ENCODE measurements at regions not wholly inside any gene's neighbourhood (a gene's known extent, or its start where the extent isn't known, plus 50 kb on each side); places are given as distances from the start of the nearest gene placed in this dataset.
"Not testable (repeated sequence)": the region's sequence is repeated elsewhere in the genome, so short reads cannot be mapped to it uniquely, and the experiment has no call there.

DNA sequence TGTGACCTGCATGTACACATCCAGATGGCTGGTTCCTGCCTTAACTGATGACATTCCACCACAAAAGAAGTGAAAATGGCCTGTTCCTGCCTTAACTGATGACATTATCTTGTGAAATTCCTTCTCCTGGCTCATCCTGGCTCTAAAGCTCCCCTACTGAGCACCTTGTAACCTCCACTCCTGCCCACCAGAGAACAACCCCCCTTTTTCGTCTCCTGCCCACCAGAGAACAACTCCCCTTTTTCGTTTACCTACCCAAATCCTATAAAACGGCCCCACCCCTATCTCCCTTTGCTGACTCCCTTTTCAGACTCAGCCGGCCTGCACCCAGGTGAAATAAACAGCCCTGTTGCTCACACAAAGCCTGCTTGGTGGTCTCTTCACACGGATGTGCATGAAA lies 212.2 kb downstream of the KITLG start:
- DNase-seq (ENCODE audit: low read depth) = not testable (repeated sequence)

DNA sequence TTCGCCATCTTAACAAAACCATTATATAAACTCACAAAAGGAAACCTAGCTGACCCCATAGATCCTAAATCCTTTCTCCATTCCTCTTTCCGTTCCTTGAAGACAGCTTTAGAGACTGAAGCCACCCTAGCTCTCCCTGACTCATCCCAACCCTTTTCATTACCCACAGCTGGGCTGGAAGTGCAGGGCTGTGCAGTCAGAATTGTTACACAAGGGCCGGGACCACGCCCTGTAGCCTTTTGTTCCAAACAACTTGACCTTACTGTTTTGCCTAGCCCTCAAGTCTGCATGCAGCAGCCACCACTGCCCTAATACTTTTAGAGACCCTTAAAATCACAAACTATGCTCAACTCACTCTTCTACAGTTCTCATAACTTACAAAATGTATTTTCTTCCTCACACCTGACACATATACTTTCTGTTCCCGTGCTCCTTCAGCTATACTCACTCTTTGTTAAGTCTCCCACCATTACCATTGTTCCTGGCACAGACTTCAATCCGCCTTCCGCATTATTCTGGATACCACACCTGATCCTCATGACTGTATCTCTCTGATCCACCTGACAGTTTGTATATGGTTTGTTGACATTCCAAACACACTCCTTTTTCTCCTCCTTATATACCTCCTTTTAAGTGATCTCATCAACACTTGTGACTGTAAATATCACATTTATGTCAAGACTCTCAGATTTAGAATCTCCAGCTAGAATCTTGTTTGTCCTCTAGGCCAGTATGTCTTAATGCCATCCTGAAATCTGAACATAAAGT lies 208.7 kb downstream of the KITLG start:
- no peak for DNase-seq (ENCODE audit: low read depth)

DNA sequence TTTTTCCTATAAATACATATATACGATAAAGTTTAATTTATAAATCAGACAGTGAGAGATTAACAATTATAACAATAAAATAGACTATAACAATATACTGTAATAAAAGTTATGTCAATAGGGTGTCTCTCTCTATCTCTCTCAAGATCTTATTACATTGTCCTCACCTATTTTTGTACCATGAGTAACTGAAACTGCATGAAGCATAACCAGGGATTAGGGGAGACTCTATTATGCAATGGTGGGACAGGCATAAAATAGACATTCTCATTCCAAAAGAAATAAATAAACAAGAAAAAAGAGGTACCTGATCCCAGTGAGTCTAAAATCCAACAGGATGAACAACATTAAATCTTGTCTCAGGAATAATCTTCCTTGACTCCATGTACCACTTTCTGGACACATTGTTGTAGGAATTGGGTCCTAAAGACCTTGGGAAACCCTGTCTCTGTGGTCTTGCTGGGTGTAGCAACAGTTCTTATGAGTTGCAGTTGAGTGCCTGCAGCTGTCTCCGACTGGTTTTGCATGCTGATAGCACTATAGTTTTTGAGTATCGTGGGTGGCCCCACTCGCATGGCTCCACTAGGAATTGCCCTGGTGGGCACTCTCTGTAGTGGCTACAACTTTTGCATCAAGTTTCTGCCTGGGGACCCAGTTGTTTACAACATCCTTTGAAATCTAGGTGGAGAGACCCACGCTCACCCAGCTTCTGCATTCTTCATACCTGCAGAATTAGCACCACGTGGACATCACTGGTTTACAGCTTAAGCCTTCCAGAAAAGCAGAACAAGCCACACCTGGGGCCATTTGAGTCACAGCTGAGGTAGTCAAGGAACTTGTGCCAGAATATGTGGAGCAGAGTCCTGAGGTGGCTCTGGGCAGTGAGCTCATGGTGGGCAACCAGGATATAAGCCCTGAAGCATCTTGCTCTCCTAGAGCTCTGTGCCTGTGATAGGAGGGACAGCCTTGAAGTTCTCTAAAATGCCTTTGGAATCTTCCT lies 204.7 kb downstream of the KITLG start:
- DNase-seq (ENCODE audit: low read depth) = no peak

DNA sequence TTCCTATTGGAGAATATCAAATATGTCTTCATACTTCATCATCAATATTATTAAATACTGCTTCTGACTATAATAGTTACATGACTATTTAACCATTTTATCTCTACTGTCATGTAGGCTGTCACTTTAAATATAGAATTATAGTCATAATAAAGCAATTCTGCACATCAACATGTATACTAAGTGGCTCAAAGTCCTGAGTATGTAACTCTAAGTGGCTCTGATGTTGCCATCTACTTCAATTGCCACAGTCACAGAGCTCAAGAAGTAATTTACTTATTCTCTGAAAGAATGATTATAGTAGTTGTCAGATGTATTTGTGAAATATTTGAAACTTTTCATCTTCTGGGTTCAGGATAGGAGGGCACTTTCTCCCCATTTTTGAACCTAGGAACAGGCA lies 202.3 kb downstream of the KITLG start:
- DNase-seq (ENCODE audit: low read depth) = no peak

DNA sequence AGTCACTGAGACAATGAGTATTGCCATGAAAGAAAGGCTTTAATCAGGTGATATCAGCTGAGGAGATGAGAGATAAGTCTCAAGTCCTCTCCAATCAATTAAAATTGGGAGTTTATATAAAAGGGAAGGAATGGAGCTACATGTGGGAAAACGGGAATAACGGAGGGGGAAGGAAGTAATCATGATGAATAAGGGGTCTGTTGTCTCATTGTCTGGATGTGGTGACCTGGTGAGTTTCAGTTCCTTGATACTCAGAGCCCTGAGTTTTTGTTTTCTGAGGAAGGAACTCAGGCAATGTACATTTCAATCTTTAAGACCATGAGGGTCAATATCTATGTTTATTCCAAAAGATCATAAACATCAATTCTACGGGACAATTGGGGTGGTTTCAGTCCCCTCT lies 198.8 kb downstream of the KITLG start:
- DNase-seq (ENCODE audit: low read depth) = no peak

DNA sequence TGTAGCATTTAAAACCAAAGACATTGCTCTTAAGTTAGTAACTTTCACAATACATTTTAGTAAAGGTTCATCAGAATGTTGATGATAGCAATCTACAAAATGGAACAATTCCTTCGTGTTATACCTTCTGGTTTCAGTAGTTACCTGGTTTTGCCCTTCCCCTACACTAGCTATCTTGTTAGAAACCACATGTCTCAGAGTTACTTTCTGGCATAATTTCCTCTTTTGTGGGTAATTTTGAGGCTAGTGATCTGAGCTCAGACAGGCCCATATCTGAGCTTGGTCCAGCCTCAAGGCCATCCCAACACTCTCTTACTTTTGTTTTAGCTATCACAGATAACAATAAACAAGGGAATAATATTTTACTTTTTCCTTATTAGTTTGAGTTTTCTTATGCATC lies 196.9 kb downstream of the KITLG start:
- DNase-seq (ENCODE audit: low read depth) = no peak

DNA sequence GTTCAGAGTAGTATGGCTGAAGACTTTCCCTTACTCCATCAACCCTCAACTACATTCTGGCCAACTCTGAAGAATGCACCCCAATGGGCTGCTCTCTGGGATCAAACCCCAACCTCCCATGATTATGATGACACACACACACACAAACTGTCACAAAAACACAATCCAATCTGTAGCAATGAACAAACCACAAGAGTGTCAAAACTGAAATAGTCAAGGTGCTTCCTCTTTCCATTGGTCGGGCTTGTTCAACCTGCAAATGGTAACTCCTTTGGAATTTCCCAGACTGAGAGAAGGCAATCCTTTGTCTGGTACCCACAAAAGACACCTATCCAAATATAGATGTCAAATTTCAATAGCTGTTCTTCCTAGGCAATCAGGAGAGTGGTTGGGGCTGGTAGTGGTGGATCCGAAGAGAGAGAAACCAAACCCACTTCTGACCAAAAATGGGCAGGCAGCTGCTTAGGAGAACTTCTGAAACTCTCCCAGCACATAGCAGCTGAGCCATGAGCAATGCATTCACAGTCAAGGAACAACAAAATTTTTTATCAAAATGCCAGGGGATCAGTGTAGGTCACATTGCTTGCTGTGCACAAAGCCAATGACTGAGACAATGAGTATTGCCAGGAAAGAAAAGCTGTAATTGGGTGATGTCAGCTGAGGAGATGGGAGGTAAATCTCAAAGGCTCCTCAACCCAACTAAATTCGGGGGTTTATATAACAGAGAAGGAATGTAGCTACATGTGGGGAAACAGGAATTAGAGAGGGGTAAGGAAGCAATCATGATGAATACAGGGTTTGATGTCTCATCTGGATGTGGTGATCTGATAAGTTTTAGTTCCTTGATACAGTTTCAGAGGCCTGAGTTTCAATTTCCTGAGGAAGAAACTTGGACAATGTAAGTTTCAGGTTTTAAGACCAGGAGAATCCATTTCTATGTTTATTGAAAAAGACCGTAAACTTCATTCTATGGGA lies 191.4 kb downstream of the KITLG start:
- no peak for DNase-seq (ENCODE audit: low read depth)

DNA sequence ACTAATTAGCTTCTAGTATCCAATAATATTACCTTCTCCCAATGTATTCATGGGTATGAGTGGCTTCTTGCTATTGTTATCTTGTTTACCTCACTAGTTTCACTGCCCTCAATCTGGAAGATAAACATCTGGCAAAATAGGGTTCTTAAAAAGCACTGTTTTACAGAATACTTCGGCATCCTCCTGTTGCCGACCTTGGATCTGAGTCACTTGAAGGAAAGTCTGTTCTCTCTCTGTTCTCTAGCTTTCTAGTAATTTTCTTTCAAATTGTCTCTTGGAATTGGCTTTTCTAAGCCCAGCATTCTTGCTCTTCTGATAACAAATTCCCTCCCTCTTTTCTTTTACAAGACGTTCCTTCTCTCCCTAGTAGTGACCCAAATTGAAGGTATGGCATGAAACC lies 189.5 kb downstream of the KITLG start:
- DNase-seq (ENCODE audit: low read depth) = no peak

DNA sequence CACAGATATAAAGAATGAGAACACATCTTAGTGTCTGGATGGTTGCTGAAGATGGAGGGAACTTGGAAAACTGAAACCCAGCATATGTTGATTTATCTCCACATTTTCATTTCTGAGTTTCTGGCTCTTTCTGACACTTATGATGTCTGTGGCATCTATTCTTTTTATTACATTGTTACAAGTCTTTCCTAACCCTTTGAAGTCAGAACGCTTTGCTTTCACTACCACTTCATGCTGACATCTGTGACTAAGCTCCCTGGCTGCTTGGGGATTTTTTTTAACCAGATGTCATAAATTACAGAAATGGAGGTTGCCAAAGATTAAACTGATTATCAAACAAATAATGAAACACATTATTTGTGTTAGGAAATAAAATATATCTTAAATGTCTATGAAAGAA lies 188.7 kb downstream of the KITLG start:
- peak; percentile 76 for DNase-seq (ENCODE audit: low read depth)

DNA sequence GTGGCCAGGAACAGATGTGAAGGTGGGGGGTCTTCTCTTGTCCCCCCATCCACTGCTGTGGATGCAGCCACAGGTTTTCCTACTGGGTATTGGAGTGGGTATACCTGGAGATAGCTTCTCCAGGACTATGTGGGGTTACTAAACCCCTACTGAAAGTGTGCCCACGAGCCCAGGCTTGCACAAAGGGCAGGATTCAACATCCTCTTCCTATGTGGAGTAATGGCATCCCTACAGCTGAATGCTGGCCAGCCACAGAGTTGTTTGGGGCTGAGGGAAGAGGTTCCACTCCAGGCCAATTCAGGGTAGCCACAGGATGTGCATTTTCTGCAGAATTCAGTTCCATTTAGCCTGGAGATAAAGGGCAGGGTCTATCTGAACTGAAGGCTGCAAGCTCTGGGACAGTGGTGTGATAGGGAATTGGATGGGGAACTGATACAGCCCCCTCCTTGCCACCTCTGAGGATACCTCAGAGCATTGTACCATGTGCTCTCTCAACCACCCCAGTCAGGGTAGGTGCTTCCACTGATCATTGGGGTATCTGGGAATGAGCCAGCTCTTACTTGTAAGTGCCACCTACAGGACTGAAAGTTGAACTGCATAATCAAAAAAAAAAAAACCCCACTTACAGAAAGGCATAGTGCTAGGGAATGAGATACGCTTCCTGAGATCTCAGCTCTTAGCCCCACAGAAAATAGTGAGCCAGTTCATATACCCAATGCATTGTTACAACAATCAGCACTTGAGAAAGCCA lies 187.1 kb downstream of the KITLG start:
- DNase-seq (ENCODE audit: low read depth) = no peak

DNA sequence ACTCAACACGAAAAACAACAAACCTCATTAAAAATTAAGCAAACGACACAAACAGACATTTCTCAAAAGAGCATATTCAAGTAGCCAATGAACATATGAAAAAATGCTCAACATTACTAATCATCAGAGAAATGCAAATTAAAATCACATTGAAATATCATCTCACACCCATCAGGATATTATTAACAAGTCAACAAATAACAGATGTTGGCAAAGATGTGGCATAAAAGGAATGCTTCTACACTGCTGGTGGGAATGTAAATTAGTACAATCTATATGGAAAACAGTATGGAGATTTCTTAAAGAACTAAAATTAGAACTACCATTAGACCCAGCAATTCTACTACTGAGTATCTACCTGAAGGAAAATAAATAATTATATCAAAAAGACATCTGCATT lies 182.2 kb downstream of the KITLG start:
- no peak for DNase-seq (ENCODE audit: low read depth)

DNA sequence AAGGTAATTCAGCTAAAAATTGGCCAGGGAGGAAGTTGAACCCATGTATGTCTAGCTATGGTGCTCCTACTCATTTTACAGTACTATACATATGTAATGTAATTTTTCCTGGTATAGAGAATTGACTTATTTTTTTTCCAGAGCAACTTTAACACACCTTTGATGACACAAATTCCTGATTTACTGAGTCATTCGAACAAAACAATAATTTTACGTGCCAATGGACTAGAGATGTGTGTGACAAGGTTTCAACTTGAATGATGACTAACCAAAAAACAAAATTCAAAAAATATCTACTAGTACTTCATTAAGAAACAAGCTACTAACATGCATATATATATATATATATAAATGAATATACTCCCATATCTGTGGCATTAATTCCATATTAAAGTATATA lies 180.5 kb downstream of the KITLG start:
- no peak for DNase-seq (ENCODE audit: low read depth)

DNA sequence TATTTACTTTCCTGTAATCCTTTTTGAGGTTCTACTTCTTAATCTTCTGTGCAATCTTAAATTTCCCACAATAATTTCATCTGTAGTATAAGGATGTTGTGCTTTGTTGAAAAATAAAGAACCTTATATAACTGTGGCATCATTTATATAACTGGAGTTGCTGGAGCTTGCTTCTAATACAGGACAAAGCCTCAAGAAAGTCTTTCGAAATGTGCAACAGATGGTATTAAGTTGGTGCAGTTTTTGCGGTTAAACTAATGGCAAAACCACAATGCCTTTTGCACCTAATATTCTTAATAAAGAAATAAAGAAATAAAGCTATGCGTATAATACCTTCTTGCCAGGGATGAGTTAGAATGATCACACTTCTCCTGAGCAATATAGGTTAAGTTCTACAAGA lies 180.0 kb downstream of the KITLG start:
- no peak for DNase-seq (ENCODE audit: low read depth)

DNA sequence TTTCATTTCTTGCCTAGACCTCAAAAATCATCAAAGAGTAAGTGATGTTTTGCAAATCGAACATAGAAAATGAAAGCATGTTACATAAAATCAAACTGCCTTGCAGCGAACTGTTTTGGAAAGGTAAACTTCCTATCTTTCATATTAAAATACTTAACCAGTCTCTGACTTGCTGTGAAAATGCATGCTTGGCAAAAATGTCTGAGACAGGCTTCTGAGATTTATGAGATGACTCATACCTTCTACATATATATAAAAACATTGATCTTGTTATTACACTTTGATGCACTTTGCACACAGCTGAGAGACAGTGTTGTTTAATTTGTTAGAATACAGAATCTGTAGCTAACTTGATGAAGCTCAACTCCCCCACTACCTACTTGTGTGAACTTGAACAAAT lies 179.1 kb downstream of the KITLG start:
- no peak for DNase-seq (ENCODE audit: low read depth)

DNA sequence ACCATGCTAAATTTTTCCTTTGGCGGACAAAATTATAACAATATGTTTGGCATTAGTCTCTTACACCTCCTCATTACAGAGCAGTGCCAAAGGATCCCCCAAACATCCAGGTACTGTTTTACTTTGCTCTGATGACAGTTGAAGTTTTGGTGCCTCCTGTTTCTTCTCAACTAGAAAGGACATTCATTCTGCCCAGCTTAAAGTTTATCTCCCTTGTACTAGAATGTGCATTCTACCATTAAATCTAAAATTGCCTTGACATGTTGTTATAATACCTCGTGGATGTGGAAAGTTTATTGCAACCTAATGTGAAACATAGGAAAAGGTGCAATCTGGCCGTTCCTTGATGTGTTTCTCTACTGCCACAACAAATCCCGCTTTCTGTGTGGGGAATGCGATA lies 173.4 kb downstream of the KITLG start:
- DNase-seq (ENCODE audit: low read depth) = no peak

DNA sequence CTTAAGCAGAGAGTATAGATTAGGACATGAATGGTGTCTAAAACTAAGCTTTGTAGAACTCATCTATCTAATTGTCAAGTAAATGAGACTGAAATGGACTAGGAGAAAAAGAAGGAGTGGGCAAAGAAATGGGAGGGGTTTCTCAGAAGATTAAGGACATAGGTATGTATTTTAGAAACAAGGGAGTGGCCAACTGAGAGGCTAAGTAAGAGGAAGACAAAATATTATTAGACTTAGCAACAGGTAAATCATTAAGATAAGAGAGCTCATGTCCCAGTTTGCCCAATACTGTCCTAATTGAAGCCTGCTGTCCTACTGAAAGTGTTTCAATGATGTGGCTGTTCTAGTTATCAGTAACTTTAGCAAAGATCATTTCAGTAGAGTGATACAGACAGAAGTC lies 171.4 kb downstream of the KITLG start:
- no peak for DNase-seq (ENCODE audit: low read depth)

DNA sequence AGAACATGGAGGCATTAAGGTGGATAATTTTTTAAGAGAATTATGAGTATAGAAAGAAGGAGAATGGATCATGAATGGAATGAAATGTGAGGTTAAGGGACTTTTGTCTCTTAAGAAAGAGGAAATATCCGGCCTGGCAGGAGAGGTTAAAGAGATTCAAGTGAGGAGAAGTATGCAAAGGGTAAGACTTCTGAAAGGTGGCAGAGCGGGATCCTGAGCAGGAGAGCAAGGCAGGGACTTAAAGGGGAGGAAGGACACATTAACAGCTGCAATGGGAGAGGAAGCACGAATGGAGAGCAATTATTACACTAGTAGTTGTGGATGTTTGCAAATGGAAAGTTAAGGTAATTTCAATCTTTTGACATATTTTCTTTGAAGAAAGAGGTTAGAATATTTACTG lies 171.0 kb downstream of the KITLG start:
- DNase-seq (ENCODE audit: low read depth) = no peak

DNA sequence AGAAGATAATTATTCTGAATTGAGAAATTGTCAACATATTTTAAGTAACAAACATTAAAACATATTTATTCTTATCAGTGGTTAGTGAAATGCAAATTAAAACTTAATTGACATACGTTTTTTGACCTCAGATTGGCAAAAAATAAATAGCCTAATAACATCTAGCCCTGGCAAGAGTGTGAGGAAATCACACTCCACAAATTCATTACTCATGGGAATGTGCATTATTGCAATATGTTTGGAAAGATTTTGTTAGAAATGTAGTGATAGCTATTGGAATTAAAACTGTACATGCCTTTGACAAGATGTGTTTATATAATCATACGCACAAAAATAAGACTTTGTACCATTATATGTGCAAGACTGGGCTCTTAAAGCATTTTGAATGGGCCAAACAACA lies 168.6 kb downstream of the KITLG start:
- DNase-seq (ENCODE audit: low read depth) = no peak

DNA sequence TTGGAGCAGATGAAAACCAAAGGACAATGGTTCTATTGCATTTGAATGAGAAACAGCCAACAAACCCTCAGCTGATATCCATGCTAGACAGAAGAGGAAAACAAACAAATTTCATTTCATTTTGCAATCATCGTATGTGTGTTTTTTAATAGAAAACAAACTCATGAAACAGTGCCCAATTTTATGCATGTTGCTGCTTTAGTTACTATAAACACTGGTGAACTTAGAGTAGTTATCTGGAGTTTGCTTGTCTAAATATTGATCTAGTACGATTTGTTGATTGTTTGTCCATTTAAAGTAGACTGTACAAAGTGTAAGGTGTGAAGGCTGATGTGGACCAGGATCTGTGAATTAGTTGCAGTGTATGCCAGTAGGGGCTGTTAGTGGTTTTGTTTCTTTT lies 166.6 kb downstream of the KITLG start:
- DNase-seq (ENCODE audit: low read depth) = no peak

DNA sequence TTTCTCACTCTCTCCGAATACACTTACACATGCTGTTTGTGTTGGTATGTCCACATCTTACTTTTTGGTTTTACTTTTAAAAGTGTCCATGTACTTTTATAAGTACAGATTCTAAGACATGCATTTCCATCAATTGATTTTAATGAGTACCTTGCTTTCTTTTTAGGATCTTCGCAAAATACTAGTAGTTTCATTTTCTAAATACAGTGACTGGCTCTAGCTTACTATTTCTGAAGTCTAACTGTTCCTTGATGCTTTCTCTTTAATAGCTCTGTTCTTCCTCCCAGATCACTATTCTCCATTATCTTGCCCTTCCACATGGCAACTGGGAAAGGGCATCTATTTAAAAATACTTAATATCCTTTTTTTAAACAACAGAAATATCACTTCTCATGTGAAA lies 164.1 kb downstream of the KITLG start:
- no peak for DNase-seq (ENCODE audit: low read depth)

DNA sequence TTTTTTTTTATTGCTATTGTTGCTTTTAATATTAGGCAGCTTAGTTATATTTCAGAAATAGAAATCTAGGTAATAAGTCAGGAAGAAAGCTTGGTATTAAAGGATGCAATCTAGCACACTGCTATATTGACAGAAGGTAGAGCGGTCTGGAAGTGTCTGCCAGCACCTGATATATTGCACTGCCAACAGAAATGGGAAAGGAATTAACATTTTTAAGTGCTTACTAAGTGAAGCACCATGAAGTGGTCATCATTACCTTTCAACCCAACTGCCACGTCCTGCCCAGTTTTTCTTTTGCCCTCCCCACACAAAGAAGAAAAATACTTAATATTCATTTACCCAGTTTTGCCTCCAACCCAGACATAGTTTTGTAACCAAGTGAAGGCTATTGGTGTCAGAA lies 163.5 kb downstream of the KITLG start:
- no peak for DNase-seq (ENCODE audit: low read depth)

Measured in GM04504 (cell line).